22Rv1 (cell line): ENCODE measurements at regions not wholly inside any gene's neighbourhood (a gene's known extent, or its start where the extent isn't known, plus 50 kb on each side); places are given as distances from the start of the nearest gene placed in this dataset.

ENCODE experiments used
- CTCF ChIP-seq: fragments of 450-650 bp; IDR thresholded peaks from 2 replicates; pipeline ENCODE4 v1.5.1; 2017; ENCODE audit warnings: mild to moderate bottlenecking
- ZFX ChIP-seq: fragments of 450-650 bp; IDR thresholded peaks from 2 replicates; pipeline ENCODE4 v1.6.1; 2017; ENCODE audit warnings: antibody characterized with exemption, borderline replicate concordance

- TF ChIP-seq CTCF (no peak), ZFX (no peak)
Observed at GRCh38 chr5:128858995-128859394, 106.3 kb upstream of the SLC27A6 start.
